HG03571 (cell line): ENCODE measurements at regions not wholly inside any gene's neighbourhood (a gene's known extent, or its start where the extent isn't known, plus 50 kb on each side); places are given as distances from the start of the nearest gene placed in this dataset.

Experiments used
- ATAC-seq: cut with Tn5 transposase; IDR thresholded peaks from one replicate; pipeline ENCODE4 v1.9.1; 2021; ENCODE audit not compliant: unreplicated experiment

- no peak for ATAC-seq
Observed at GRCh38 chr1:71191520-71191919, 110.7 kb upstream of the ZRANB2 start.

- no peak for ATAC-seq
Observed at GRCh38 chr1:71190843-71191242, 110.0 kb upstream of the ZRANB2 start.

GRCh38 chr1:71184410-71184809 is 103.6 kb upstream of the ZRANB2 start:
- ATAC-seq: no peak

GRCh38 chr1:71179997-71180396 is 99.2 kb upstream of the ZRANB2 start:
- ATAC-seq: no peak

GRCh38 chr1:71170925-71171324 is 90.1 kb upstream of the ZRANB2 start:
- ATAC-seq: no peak

- ATAC-seq: no peak
Observed at GRCh38 chr1:71167505-71167904, 86.7 kb upstream of the ZRANB2 start.

- ATAC-seq: no peak
Observed at GRCh38 chr1:71166178-71167173, 85.6 kb upstream of the ZRANB2 start.

GRCh38 chr1:71157715-71158114 is 76.9 kb upstream of the ZRANB2 start:
- ATAC-seq: no peak

- ATAC-seq: no peak
Observed at GRCh38 chr1:71157151-71157550, 76.3 kb upstream of the ZRANB2 start.

GRCh38 chr1:71156590-71156989 is 75.8 kb upstream of the ZRANB2 start:
- no peak for ATAC-seq

- ATAC-seq: no peak
Observed at GRCh38 chr1:71154429-71154828, 73.6 kb upstream of the ZRANB2 start.

- no peak for ATAC-seq
Observed at GRCh38 chr1:71153826-71154225, 73.0 kb upstream of the ZRANB2 start.

GRCh38 chr1:71147637-71148360 is 67.0 kb upstream of the ZRANB2 start:
- no peak for ATAC-seq

GRCh38 chr1:71135571-71135970 is 54.7 kb upstream of the ZRANB2 start:
- no peak for ATAC-seq
